HG03571 (cell line): ENCODE measurements at regions not wholly inside any gene's neighbourhood (a gene's known extent, or its start where the extent isn't known, plus 50 kb on each side); places are given as distances from the start of the nearest gene placed in this dataset.
"Not testable (repeated sequence)": the region's sequence is repeated elsewhere in the genome, so short reads cannot be mapped to it uniquely, and the experiment has no call there.

Source experiments
- ATAC-seq: cut with Tn5 transposase; IDR thresholded peaks from one replicate; pipeline ENCODE4 v1.9.1; 2021; ENCODE audit not compliant: unreplicated experiment

- no peak for ATAC-seq
Observed at GRCh38 chrX:109184506-109185139, 297.3 kb downstream of the GUCY2F start.

- no peak for ATAC-seq
Observed at GRCh38 chrX:109172091-109172602, 309.7 kb downstream of the GUCY2F start.

- ATAC-seq, result no peak
Observed at GRCh38 chrX:109155161-109155560, 326.7 kb downstream of the GUCY2F start.

DNA sequence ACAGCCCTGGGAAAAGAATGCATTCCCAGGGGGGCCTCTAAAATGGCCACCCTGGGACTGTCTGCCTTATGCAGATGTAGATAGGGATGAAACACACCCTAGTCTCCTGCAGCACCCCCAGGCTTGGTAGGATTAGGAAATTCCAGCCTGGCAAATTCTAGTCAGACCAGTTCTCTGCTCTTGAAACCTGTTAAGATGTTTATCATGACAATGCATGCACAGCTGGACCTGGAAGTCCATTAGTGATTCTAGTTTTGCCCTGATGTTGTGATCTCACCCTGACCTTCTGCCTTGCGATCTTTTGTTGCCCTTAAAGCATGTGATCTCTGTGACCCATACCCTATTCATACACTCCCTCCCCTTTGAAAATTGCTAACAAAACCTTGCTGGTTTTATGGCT, 337.7 kb downstream of the GUCY2F start:
- not testable (repeated sequence) for ATAC-seq

DNA sequence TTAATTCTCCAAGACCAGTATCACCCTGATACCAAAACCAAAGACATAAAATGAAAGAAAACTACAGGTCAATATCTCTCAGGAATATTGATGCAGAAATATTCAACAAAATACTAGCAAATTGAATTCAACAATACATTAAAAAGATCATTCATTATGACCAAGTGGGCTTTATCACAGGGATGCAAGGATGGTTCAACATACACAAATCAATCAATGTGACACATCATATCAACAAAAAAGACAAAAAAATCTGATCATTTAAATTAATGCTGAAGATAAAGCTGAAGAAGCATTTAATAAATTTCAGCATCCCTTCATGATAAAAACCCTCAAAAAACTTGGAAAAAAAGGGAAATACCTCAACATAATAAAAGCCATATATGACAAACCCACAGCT, 341.4 kb downstream of the GUCY2F start:
- no peak for ATAC-seq

DNA sequence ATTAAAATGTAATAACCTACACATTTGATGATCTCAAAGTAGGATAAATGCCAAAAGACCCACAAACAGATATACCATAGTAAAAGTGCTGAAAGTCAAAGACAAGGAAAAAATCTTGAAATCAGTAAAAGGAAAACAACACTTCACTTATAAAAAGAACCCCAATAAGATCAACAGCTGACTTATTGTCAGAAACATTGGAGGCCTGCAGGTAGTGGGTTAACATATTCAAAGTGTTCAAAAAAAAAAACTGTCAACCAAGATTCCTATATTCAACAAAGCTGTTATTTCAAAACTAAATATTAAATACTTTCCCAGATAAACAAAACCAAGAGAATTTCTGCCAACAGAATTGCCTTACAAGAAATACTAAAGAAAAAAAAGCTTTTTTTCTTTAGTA, 347.1 kb downstream of the GUCY2F start:
- ATAC-seq, result no peak

GRCh38 chrX:109125304-109125703, 356.6 kb downstream of the GUCY2F start:
- ATAC-seq, result no peak

GRCh38 chrX:109089359-109089758, 353.0 kb upstream of the IRS4 start:
- ATAC-seq, result no peak

GRCh38 chrX:109077788-109078187, 341.4 kb upstream of the IRS4 start:
- ATAC-seq, result no peak

- ATAC-seq, result not testable (repeated sequence)
Observed at GRCh38 chrX:109054181-109054581, 317.8 kb upstream of the IRS4 start.

- ATAC-seq, result no peak
Observed at GRCh38 chrX:109049903-109050302, 313.5 kb upstream of the IRS4 start.

DNA sequence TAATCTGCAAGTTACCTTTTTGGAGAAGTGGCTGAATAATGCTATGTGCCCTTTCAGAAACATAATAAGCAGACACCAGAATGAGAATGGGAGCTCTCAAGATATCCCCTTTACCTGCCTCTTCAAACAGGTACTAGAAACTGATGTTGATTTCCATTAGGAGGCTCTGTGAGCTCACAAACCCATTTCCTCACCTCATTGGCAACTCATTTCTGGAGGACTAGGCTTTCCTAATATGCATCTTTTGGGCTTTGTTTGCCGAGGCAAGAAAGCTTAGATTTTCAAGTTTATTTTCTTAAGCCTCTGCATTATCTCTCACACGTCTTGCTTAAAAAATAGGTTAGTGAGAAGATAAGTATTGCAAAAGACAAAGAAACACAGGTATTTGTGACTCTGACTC, 313.1 kb upstream of the IRS4 start:
- no peak for ATAC-seq

DNA sequence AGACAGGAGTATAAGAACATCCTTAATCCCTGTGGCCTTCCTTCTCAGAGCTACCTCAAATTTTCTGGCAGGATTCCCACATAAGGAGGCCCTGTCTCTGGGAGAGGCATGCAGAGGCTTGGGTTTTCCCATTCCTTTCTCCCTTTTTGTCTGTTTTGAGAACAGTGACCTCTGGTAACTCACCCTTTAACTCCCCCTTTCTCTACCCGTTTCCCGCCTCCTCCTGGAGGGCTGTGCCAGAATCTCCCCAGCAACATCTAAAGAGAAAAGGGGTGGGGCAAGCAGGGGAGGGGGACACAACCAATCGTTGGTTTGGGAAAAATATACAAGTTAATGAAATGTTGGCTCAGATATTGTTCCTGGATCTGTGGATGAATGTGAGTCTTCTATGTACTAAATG, 303.7 kb upstream of the IRS4 start:
- no peak for ATAC-seq

GRCh38 chrX:109036624-109037023, 300.3 kb upstream of the IRS4 start:
- ATAC-seq, result peak; percentile 66

GRCh38 chrX:108993909-108994308, 257.5 kb upstream of the IRS4 start:
- ATAC-seq, result no peak

GRCh38 chrX:108972899-108973298, 236.5 kb upstream of the IRS4 start:
- not testable (repeated sequence) for ATAC-seq

DNA sequence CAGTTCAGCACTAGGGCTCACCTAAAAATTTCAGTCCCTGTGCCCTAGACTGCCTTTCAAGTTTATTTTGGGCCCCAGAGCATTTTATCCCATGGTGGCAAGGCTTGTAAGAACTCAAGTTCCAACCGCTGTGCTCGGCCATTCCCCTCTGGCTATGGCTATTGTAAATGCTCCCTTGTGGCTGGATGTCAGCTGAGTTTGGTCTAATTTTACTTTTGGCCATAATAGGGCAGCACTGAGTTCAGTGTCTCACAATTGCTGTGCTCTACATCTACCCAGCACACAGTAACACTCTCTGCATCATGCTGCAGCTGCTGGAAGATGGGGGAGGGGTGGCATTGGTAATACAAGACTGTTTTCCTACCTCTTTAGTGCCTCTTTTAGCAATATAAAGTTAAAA, 210.8 kb upstream of the IRS4 start:
- ATAC-seq, result no peak

DNA sequence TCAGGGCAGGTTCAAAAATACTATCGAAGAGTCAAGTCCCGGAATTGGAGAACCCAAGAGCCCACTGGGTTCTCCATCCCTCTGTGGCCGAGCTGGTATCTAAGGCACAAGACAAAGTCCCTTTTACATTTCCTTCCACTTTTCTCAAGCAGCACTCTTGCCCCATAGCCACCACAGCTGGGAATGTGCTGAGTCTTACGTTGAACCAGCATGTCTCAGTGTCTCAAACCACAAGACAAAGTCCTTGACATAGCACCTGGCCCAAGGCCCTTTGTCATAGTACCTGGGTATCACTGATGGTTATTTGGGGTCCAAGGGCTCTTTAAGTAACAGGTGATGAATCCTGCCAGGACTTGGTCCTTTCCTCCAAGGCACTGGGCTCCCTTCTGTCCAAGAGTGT, 210.2 kb upstream of the IRS4 start:
- no peak for ATAC-seq

- no peak for ATAC-seq
Observed at GRCh38 chrX:108945883-108946523, 209.6 kb upstream of the IRS4 start.

GRCh38 chrX:108914791-108915190, 178.4 kb upstream of the IRS4 start:
- ATAC-seq, result no peak

- not testable (repeated sequence) for ATAC-seq
Observed at GRCh38 chrX:108903831-108904230, 167.5 kb upstream of the IRS4 start.

DNA sequence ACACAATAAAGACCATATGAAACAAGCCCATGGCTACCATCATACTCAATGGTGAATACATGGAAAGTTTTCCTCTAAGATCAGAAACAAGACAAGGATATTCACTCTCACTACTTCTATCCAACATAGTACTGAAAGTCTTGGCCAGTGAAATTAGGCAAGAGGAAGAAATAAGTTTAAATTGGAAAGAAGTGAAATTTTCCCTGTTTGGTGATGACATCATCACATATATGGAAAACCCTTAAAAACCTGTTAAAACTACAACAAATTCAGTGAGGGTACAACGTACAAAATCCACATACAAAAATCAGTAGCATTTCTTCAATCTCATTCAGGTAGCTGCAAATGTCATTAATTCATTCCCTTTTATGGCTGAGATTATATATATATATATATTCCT, 164.0 kb upstream of the IRS4 start:
- ATAC-seq, result no peak

DNA sequence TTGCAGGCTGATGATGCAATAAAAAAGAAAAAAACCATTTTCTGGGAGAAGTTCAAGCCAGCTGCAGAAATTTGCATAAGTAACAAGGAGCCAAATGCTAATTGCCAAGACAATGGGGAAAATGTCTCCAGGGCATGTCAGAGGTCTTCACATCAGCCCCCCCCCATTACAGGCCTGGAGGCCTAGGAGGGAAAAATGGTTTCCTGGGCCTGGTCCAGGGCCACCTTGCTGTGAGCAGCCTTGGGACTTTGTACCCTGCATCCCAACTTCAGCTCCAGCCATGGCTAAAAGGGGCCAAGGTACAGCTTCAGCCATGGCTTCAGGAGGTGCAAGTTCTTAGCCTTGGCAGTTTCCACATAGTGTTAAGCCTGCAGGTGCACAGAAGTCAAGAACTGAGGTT, 160.0 kb upstream of the IRS4 start:
- ATAC-seq, result not testable (repeated sequence)
